Fibroblast of mammary gland (primary cell): ENCODE measurements at regions not wholly inside any gene's neighbourhood (a gene's known extent, or its start where the extent isn't known, plus 50 kb on each side); places are given as distances from the start of the nearest gene placed in this dataset.
A peak's percentile ranks its signal among the peaks of the same experiment; 100 is the strongest.

ENCODE experiments used
- DNase-seq: peaks from one replicate; pipeline ENCODE4 v3.0.0-alpha.2; 2010; ENCODE audit warnings: low read depth
- H3K4me3 ChIP-seq: 2 replicates; pipeline ENCODE4 v1.5.1; 2011; ENCODE audit warnings: low read depth, mild to moderate bottlenecking, low read length, moderate library complexity; ENCODE audit not compliant: control insufficient read depth
- CTCF ChIP-seq: conservative IDR thresholded peaks from 2 replicates; pipeline ENCODE4 v1.5.1; 2011; ENCODE audit warnings: low read depth, low read length, inconsistent platforms; ENCODE audit not compliant: control insufficient read depth, insufficient read depth

DNA sequence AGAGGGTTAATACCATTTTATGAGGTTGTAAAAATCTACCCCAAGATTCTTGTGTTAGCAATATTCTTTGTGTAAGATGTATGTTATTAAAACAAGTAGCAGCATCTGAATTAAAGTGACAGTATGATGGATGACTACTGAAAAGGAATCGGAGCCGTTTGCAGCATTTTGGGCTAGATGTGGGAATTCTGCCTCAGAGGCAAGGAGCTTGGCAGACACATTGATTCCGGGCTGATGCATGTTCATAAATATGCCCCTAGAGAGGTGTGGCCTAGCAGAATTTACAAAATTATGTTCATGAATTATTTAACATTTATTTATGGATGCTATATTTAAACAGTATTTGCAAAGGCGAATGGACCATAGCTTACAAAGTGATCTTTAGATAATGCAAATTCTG is 389.0 kb upstream of the ETAA1 start:
- no peak for TF ChIP-seq CTCF
- H3K4me3 ChIP-seq = no peak overlapping the region
- DNase-seq = no peak

DNA sequence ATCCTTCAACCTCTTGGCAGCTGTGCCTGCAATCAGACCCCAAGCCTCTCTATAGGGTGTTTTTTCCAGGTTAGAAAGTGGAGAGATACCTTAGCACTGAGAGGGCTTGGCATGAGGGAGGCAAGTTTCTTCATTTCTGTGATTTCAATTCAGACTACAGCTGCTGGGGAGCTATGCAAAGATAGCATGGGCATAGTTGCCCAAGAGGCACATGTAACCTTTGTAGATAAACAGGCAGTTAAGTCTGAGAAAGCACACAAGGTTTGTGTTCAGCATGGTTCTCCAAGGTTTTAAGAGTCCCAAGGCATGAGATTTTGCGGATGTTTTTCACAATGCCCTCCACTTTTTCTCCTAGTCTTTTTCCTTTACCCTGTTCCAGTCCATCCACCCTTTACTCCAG is 385.0 kb upstream of the ETAA1 start:
- DNase-seq = no peak
- no peak for TF ChIP-seq CTCF
- H3K4me3 ChIP-seq = no peak overlapping the region

- TF ChIP-seq CTCF = no peak
- no peak overlapping the region for H3K4me3 ChIP-seq
- no peak for DNase-seq
Observed at GRCh38 chr2:67013821-67014220, 383.3 kb upstream of the ETAA1 start.

- TF ChIP-seq CTCF = no peak
- H3K4me3 ChIP-seq = no peak overlapping the region
- no peak for DNase-seq
Observed at GRCh38 chr2:67015681-67016080, 381.5 kb upstream of the ETAA1 start.

GRCh38 chr2:67018301-67018700 is 378.8 kb upstream of the ETAA1 start:
- no peak overlapping the region for H3K4me3 ChIP-seq
- DNase-seq = no peak
- no peak for TF ChIP-seq CTCF

- H3K4me3 ChIP-seq = no peak overlapping the region
- TF ChIP-seq CTCF = no peak
- DNase-seq = peak; percentile 27
Observed at GRCh38 chr2:67032076-67032475, 365.1 kb upstream of the ETAA1 start.

DNA sequence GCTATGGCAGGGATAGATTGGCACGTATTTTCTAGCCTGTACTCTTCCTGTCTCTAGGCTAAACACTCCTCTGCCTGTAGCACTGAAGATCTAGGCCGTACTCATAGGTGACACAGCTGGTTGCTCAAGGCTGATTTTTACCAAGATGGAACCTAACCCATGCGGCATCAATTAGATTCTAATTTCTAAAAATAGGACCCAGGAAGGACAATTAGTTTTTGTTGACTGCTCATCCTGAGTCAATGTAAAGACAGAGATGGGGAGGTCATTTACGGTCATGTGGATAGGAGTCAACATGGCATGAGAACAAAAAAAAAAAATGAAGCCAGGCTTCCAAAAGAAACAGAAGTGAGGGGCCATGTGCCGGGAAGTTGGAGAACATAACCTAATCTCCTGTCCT is 360.7 kb upstream of the ETAA1 start:
- no peak for TF ChIP-seq CTCF
- no peak overlapping the region for H3K4me3 ChIP-seq
- peak; percentile 84 for DNase-seq
